IMR-90 (cell line): ENCODE measurements at regions not wholly inside any gene's neighbourhood (a gene's known extent, or its start where the extent isn't known, plus 50 kb on each side); places are given as distances from the start of the nearest gene placed in this dataset.

Experiments
- ATAC-seq: fragments of 200-7000 bp; cut with Tn5 transposase; 2 replicates; pipeline ENCODE4 v1.9.1; 2020; ENCODE audit warnings: low read depth, mild to moderate bottlenecking, moderate library complexity
- BruUV-seq: library from RNA; stranded (reverse); fragments of 400-500 nt; replicated peaks from 2 replicates; lab custom pipeline; 2021; lab: Mats Ljungman, UMichigan
- CTCF ChIA-PET: fragments of 300-600 bp; formaldehyde crosslinking; extraction: SDS; loops from one replicate; lab custom pipeline; 2021; ENCODE audit warnings: antibody characterized with exemption; lab: Yijun Ruan, JAX
- POLR2A ChIA-PET: fragments of 300-600 bp; sonication (Branson Sonifier 250); formaldehyde crosslinking; loops from one replicate; lab custom pipeline; 2022; ENCODE audit warnings: antibody characterized with exemption; ENCODE audit not compliant: unreplicated experiment; lab: Charles Lee
- DNase-seq: peaks from one replicate; pipeline ENCODE4 v3.0.0; 2013
- H2AFZ ChIP-seq: replicated peaks from 2 replicates; pipeline ENCODE3; 2013; ENCODE audit warnings: low read length, mild to moderate bottlenecking; ENCODE audit not compliant: poor library complexity
- H2AK5ac ChIP-seq: 2 replicates; pipeline ENCODE4 v1.6.1; 2013; ENCODE audit warnings: low read depth, low read length, inconsistent platforms
- H2AK9ac ChIP-seq: replicated peaks from 2 replicates; pipeline ENCODE3; 2013; ENCODE audit warnings: mild to moderate bottlenecking, low read depth, low read length, moderate library complexity; ENCODE audit not compliant: poor library complexity
- H2BK120ac ChIP-seq: 2 replicates; pipeline ENCODE4 v1.6.1; 2013; ENCODE audit warnings: low read depth, low read length, inconsistent platforms
- H2BK15ac ChIP-seq: 3 replicates; pipeline ENCODE4 v1.6.1; 2013; ENCODE audit warnings: low read depth, low read length, inconsistent platforms
- H2BK20ac ChIP-seq: 2 replicates; pipeline ENCODE4 v1.6.1; 2013; ENCODE audit warnings: low read depth, mild to moderate bottlenecking, inconsistent platforms, low read length, moderate library complexity
- H2BK5ac ChIP-seq: 2 replicates; pipeline ENCODE4 v1.6.1; 2013; ENCODE audit warnings: mild to moderate bottlenecking, low read depth, low read length, inconsistent platforms; ENCODE audit not compliant: poor library complexity, severe bottlenecking
- H3K14ac ChIP-seq: replicated peaks from 2 replicates; pipeline ENCODE4 v1.6.1; 2013; ENCODE audit warnings: low read depth, low read length, inconsistent platforms
- H3K18ac ChIP-seq: 2 replicates; pipeline ENCODE4 v1.6.1; 2013; ENCODE audit warnings: low read depth, low read length, control low read depth
- H3K23ac ChIP-seq: 2 replicates; pipeline ENCODE4 v1.6.1; 2013; ENCODE audit warnings: low read depth, low read length, inconsistent platforms
- H3K27ac ChIP-seq: 2 replicates; pipeline ENCODE4 v1.5.1; 2013; ENCODE audit warnings: mild to moderate bottlenecking, control low read depth, low read length; ENCODE audit not compliant: insufficient read depth
- H3K27me3 ChIP-seq: 2 replicates; pipeline ENCODE4 v1.6.1; 2013; ENCODE audit warnings: low read length; ENCODE audit not compliant: control insufficient read depth, insufficient read depth
- H3K36me3 ChIP-seq: 2 replicates; pipeline ENCODE4 v1.6.1; 2013; ENCODE audit warnings: low read length, mixed read lengths; ENCODE audit not compliant: control insufficient read depth, insufficient read depth
- H3K4ac ChIP-seq: 2 replicates; pipeline ENCODE4 v1.6.1; 2013; ENCODE audit warnings: low read depth, low read length, inconsistent platforms
- H3K4me1 ChIP-seq: 2 replicates; pipeline ENCODE4 v1.6.1; 2013; ENCODE audit warnings: low read length, mixed read lengths; ENCODE audit not compliant: control insufficient read depth, insufficient read depth
- H3K4me2 ChIP-seq: 2 replicates; pipeline ENCODE4 v1.6.1; 2013; ENCODE audit warnings: low read depth, mild to moderate bottlenecking, control low read depth, low read length, moderate library complexity
- H3K4me3 ChIP-seq: 2 replicates; pipeline ENCODE4 v1.5.1; 2013; ENCODE audit warnings: low read depth, mild to moderate bottlenecking, control low read depth, low read length, moderate library complexity; ENCODE audit not compliant: insufficient read depth
- H3K56ac ChIP-seq: 2 replicates; pipeline ENCODE4 v1.6.1; 2013; ENCODE audit warnings: low read length, inconsistent platforms; ENCODE audit not compliant: insufficient read depth; ENCODE audit errors: extremely low read depth
- H3K79me1 ChIP-seq, 2 experiments: 2 replicates each; pipeline ENCODE4 v1.6.1; 2013; ENCODE audit warnings: low read length in 2 of 2, inconsistent platforms in 1 of 2, low read depth in 1 of 2
- H3K9ac ChIP-seq: 2 replicates; pipeline ENCODE4 v1.6.1; 2013; ENCODE audit warnings: low read depth, low read length, control low read depth
- H3K9me1 ChIP-seq: 2 replicates; pipeline ENCODE4 v1.6.1; 2013; ENCODE audit warnings: low read length, inconsistent platforms; ENCODE audit not compliant: insufficient read depth
- H3K9me3 ChIP-seq: 2 replicates; pipeline ENCODE4 v1.6.1; 2013; ENCODE audit warnings: low read length; ENCODE audit not compliant: control insufficient read depth, insufficient read depth
- H4K20me1 ChIP-seq: 2 replicates; pipeline ENCODE4 v1.6.1; 2013; ENCODE audit warnings: low read length, inconsistent platforms; ENCODE audit not compliant: insufficient read depth
- H4K5ac ChIP-seq: 2 replicates; pipeline ENCODE4 v1.6.1; 2013; ENCODE audit warnings: mild to moderate bottlenecking, low read depth, low read length, control low read depth
- H4K8ac ChIP-seq, 2 experiments: 2 replicates each; pipeline ENCODE4 v1.6.1; 2013; ENCODE audit warnings: low read depth in 2 of 2, low read length in 2 of 2, control low read depth in 1 of 2, inconsistent platforms in 1 of 2
- H4K91ac ChIP-seq: 2 replicates; pipeline ENCODE4 v1.6.1; 2013; ENCODE audit warnings: low read depth, low read length, inconsistent platforms; ENCODE audit not compliant: insufficient read depth
- MAZ ChIP-seq: IDR thresholded peaks from 2 replicates; pipeline ENCODE4 v1.6.1; 2012; ENCODE audit warnings: low read depth, mild to moderate bottlenecking, low read length, improper control_type of control experiment, moderate library complexity, borderline replicate concordance
- MXI1 ChIP-seq: IDR thresholded peaks from 2 replicates; pipeline ENCODE4 v1.6.1; 2012; ENCODE audit warnings: low read depth, mild to moderate bottlenecking, low read length, moderate library complexity, borderline replicate concordance
- RAD21 ChIP-seq: IDR thresholded peaks from 2 replicates; pipeline ENCODE4 v1.6.1; 2012; ENCODE audit warnings: low read length, improper control_type of control experiment
- RFX5 ChIP-seq: IDR thresholded peaks from 2 replicates; pipeline ENCODE4 v1.8.0; 2012; ENCODE audit warnings: low read depth, mild to moderate bottlenecking, low read length, moderate library complexity
- SMC3 ChIP-seq: fragments of 150-350 bp; IDR thresholded peaks from 2 replicates; pipeline ENCODE4 v1.6.1; 2016; ENCODE audit warnings: low read depth, mild to moderate bottlenecking, antibody characterized with exemption, low read length, moderate library complexity
- USF2 ChIP-seq: fragments of 150-350 bp; IDR thresholded peaks from 2 replicates; pipeline ENCODE4 v1.6.1; 2017; ENCODE audit warnings: mild to moderate bottlenecking, antibody characterized with exemption, low read length, low read depth
- WGBS, 2 experiments: methylation state at CpG; one replicate each; pipeline versions ENCODE4 v1.1.5 to v1.1.7; 2013; ENCODE audit warnings: missing lambda C conversion rate in 2 of 2; ENCODE audit not compliant: insufficient read length in 1 of 2; ENCODE audit errors: extremely low coverage in 2 of 2; 5-methylcytosine and 5-hydroxymethylcytosine counted together
- dilution Hi-C: fragments of 300-500 bp; cut with HindIII; formaldehyde crosslinking; loops from one replicate; pipeline ENCODE4 v1.14.3; 2018; ENCODE audit warnings: low sequenced_read_pairs; ENCODE audit not compliant: unreplicated experiment
- in situ Hi-C: fragments of 300-500 bp; cut with MboI; formaldehyde crosslinking; loops from 3 replicates; pipeline ENCODE4 v1.14.3; 2019; ENCODE audit warnings: low sequenced_read_pairs, inconsistent platforms, mixed read lengths
- intact Hi-C: fragments of 100-400 bp; cut with micrococcal nuclease; formaldehyde crosslinking; loops from 2 replicates; pipeline ENCODE4 v1.10.0; 2022

- no peak overlapping the region for H2AK5ac ChIP-seq
- no peak overlapping the region for H3K18ac ChIP-seq
- H3K27ac ChIP-seq: no peak overlapping the region
- WGBS, 2 experiments: 71% methylated on average over 5 of the region's 16 CpGs; no CpG with 5 or more reads in 1 of the 2 experiments
- H3K9me1 ChIP-seq: no peaks in the 10 kb centered on the region
- H2BK20ac ChIP-seq: no peak overlapping the region
- no peak overlapping the region for H4K5ac ChIP-seq
- no peak overlapping the region for H3K4me3 ChIP-seq
- no peak overlapping the region for H3K4ac ChIP-seq
- H3K23ac ChIP-seq: no peak overlapping the region
- ChIA-PET POLR2A (no interaction called here), CTCF (no interaction called here)
- DNase-seq (no peak), ATAC-seq (no peak)
- TF ChIP-seq MXI1 (no peak), RFX5 (no peak), MAZ (no peak), RAD21 (no peak), SMC3 (no peak), USF2 (no peak)
- no peak overlapping the region for H2AFZ ChIP-seq
- H3K79me1 ChIP-seq: no peaks in the 10 kb centered on the region
- peaks cover 21% of the 10 kb centered on the region for H3K27me3 ChIP-seq
- no peak overlapping the region for H4K91ac ChIP-seq
- no peaks in the 10 kb centered on the region for H3K4me1 ChIP-seq
- in situ Hi-C loops (no loop called here), dilution Hi-C loops (no loop called here), intact Hi-C loops (no loop called here)
- H2BK120ac ChIP-seq: no peak overlapping the region
- no peak overlapping the region for H3K56ac ChIP-seq
- H3K4me2 ChIP-seq: no peak overlapping the region
- H3K14ac ChIP-seq: no peak overlapping the region
- no peaks in the 10 kb centered on the region for H4K20me1 ChIP-seq
- no peaks in the 10 kb centered on the region for H3K36me3 ChIP-seq
- H3K9me3 ChIP-seq: no peaks in the 10 kb centered on the region
- H2BK5ac ChIP-seq: no peak overlapping the region
- H2AK9ac ChIP-seq: no peak overlapping the region
- no TSS peak for BruUV-seq
- H2BK15ac ChIP-seq: no peak overlapping the region
- H3K9ac ChIP-seq: no peak overlapping the region
- no peak overlapping the region for H4K8ac ChIP-seq
Measured at GRCh38 chr12:124115976-124116690, 143.1 kb downstream of the ZNF664 start.
